Hepatocyte (in vitro differentiated cells): ENCODE measurements at regions not wholly inside any gene's neighbourhood (a gene's known extent, or its start where the extent isn't known, plus 50 kb on each side); places are given as distances from the start of the nearest gene placed in this dataset.

Source experiments
- DNase-seq: peaks from one replicate; pipeline ENCODE4 v3.0.0-alpha.2; 2016; ENCODE audit warnings: low spot score
- H2AFZ ChIP-seq: fragments of 200-600 bp; sonication (generic); 2 replicates; pipeline ENCODE4 v1.6.0; 2016; ENCODE audit warnings: antibody characterized with exemption, mild to moderate bottlenecking
- H3K27ac ChIP-seq: fragments of 200-600 bp; sonication (generic); 2 replicates; pipeline ENCODE4 v1.5.1; 2016; ENCODE audit warnings: mild to moderate bottlenecking
- H3K27me3 ChIP-seq: fragments of 200-600 bp; sonication (generic); 2 replicates; pipeline ENCODE4 v1.6.1; 2016
- H3K36me3 ChIP-seq: fragments of 200-600 bp; sonication (generic); replicated peaks from 2 replicates; pipeline ENCODE4 v1.5.1; 2016; ENCODE audit warnings: low read depth; ENCODE audit not compliant: insufficient read depth
- H3K4me1 ChIP-seq: fragments of 200-600 bp; sonication (generic); 2 replicates; pipeline ENCODE4 v1.5.1; 2016; ENCODE audit warnings: mild to moderate bottlenecking, moderate library complexity; ENCODE audit not compliant: insufficient read depth
- H3K4me2 ChIP-seq: fragments of 200-600 bp; sonication (generic); 2 replicates; pipeline ENCODE4 v1.6.0; 2016
- H3K4me3 ChIP-seq: fragments of 200-600 bp; sonication (generic); 2 replicates; pipeline ENCODE4 v1.5.1; 2016; ENCODE audit warnings: mild to moderate bottlenecking
- H3K79me2 ChIP-seq: fragments of 200-600 bp; sonication (generic); 2 replicates; pipeline ENCODE4 v1.6.0; 2017; ENCODE audit warnings: mild to moderate bottlenecking
- H3K9me2 ChIP-seq: fragments of 200-600 bp; sonication (generic); replicated peaks from 2 replicates; pipeline ENCODE4 v1.6.0; 2017; ENCODE audit warnings: mild to moderate bottlenecking; ENCODE audit not compliant: insufficient read depth
- H3K9me3 ChIP-seq: fragments of 200-600 bp; sonication (generic); 2 replicates; pipeline ENCODE4 v1.5.1; 2016; ENCODE audit warnings: low read depth, mild to moderate bottlenecking
- H4K20me1 ChIP-seq: fragments of 200-600 bp; sonication (generic); 2 replicates; pipeline ENCODE4 v1.6.0; 2016; ENCODE audit warnings: mild to moderate bottlenecking; ENCODE audit not compliant: insufficient read depth, poor library complexity, severe bottlenecking
- EZH2 ChIP-seq: fragments of 200-600 bp; sonication (generic); IDR thresholded peaks from 2 replicates; pipeline ENCODE4 v1.6.1; 2016; ENCODE audit warnings: antibody characterized with exemption, mild to moderate bottlenecking, borderline replicate concordance
- EZH2phosphoT487 ChIP-seq: fragments of 200-600 bp; sonication (generic); IDR thresholded peaks from one replicate; pipeline ENCODE4 v1.6.1; 2018; ENCODE audit warnings: antibody characterized with exemption, mild to moderate bottlenecking, low read depth, moderate library complexity; ENCODE audit not compliant: unreplicated experiment, severe bottlenecking
- WGBS: methylation state at CpG from one replicate; pipeline ENCODE4 v1.1.6; 2016; ENCODE audit warnings: low lambda C conversion rate; ENCODE audit errors: missing lambda C conversion rate; 5-methylcytosine and 5-hydroxymethylcytosine counted together
- TF ChIP-seq, protein P1 (sequence below): fragments of 200-600 bp; sonication (generic); IDR thresholded peaks from 2 replicates; pipeline ENCODE4 v1.5.1; 2016; ENCODE audit warnings: antibody characterized with exemption, mild to moderate bottlenecking; ENCODE audit not compliant: poor library complexity

DNA sequence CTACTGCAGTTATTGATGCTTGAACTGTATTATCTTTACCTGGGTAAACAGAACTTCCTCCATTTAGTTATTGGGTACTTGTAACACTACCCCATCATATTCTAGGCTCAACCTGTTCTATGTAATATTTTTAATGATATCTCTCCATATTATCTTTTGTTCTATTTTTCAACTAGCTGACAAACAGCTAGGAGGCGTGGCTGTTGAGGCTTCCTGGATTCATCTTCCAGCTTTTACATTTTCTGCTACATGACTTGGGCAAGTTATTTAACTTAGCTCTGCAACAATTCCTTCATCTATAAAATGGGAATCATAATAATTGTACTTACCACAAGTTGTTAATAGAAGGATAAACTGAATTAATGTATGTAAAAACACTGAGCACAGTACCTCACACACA, 349.3 kb downstream of the PTTG2 start:
- Histone ChIP-seq H3K9me2 (no peaks in the 10 kb centered on the region), H3K4me2 (no peak overlapping the region), H3K79me2 (no peaks in the 10 kb centered on the region), H3K27me3 (no peaks in the 10 kb centered on the region), H4K20me1 (no peaks in the 10 kb centered on the region), H3K9me3 (no peaks in the 10 kb centered on the region), H3K4me1 (no peaks in the 10 kb centered on the region), H2AFZ (no peak overlapping the region), H3K36me3 (no peaks in the 10 kb centered on the region), H3K4me3 (no peak overlapping the region), H3K27ac (no peak overlapping the region)
- DNase-seq: no peak
- TF ChIP-seq, protein P1, sequence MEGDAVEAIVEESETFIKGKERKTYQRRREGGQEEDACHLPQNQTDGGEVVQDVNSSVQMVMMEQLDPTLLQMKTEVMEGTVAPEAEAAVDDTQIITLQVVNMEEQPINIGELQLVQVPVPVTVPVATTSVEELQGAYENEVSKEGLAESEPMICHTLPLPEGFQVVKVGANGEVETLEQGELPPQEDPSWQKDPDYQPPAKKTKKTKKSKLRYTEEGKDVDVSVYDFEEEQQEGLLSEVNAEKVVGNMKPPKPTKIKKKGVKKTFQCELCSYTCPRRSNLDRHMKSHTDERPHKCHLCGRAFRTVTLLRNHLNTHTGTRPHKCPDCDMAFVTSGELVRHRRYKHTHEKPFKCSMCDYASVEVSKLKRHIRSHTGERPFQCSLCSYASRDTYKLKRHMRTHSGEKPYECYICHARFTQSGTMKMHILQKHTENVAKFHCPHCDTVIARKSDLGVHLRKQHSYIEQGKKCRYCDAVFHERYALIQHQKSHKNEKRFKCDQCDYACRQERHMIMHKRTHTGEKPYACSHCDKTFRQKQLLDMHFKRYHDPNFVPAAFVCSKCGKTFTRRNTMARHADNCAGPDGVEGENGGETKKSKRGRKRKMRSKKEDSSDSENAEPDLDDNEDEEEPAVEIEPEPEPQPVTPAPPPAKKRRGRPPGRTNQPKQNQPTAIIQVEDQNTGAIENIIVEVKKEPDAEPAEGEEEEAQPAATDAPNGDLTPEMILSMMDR: no peak
- TF ChIP-seq EZH2 (no peak), EZH2phosphoT487 (no peak)
- WGBS: 87% methylated on average over 1 of the region's 1 CpG

DNA sequence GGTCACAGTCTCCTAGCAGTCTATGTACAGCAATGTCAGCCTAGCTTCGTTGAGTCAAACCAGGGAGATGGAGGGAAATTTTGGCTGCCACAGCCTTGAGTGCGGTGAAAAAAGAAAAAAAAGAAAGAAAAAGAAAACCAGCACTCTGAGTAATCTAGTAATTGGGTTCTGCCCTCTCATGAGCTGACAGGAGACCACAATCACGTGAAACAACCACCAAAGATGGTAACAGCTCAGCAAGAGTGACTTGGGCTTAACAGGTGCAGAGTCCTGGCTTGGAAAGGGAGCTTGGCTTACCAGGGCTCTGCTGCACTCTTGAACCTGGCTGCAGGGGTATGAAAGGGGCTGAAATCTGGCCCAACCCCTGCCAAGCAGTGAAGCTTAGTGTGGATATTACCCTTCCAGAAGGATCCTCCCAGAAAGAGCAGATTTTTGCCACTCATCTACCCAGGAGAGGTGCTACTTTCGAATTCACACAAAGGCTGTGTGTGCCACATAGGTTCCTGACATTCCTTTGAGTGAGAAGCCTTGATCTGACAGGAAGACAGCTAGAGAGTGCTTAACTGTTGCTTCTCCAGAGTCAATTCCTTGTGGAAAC, 350.3 kb downstream of the PTTG2 start:
- TF ChIP-seq EZH2 (no peak), EZH2phosphoT487 (no peak)
- TF ChIP-seq, protein P1: no peak
- no peaks in the 10 kb centered on the region for H3K9me3 ChIP-seq
- H3K4me3 ChIP-seq: no peak overlapping the region
- 76% methylated on average over 4 of the region's 4 CpGs for WGBS
- H2AFZ ChIP-seq: no peak overlapping the region
- no peak for DNase-seq
- no peaks in the 10 kb centered on the region for H3K27me3 ChIP-seq
- no peaks in the 10 kb centered on the region for H3K79me2 ChIP-seq
- no peaks in the 10 kb centered on the region for H3K4me1 ChIP-seq
- no peak overlapping the region for H3K4me2 ChIP-seq
- no peaks in the 10 kb centered on the region for H4K20me1 ChIP-seq
- H3K36me3 ChIP-seq: no peaks in the 10 kb centered on the region
- no peak overlapping the region for H3K27ac ChIP-seq
- no peaks in the 10 kb centered on the region for H3K9me2 ChIP-seq

DNA sequence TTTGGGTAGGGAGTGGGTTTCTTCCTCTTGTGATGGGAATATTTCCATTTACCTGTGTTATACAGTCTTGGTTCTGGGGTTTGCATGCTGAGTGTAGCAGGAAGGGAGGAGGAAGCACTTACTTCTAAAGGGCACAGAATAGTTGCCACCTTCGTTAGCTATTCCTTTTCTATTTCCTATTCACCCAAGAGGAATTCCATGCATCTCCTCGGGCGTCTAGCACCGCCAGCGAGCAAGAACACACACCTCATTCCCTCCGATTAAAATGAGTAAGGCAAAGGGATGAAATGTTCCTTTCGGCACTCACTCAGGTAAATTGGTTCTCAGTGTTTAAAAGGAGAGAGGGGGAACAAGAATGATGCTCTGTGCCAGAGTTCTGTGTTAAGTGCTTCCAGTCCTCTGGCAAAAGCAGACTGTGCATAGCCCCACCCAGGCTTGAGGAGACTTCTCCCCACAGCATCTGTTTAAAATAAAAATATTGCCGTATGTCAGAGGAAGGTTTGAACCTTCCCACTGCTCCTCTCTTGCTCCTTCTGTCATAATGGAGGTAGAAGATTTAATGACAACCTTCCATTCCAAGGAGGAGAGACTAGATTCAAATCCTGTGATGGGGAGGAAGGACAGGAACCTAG, 351.4 kb downstream of the PTTG2 start:
- H2AFZ ChIP-seq: no peak overlapping the region
- H3K4me3 ChIP-seq: no peak overlapping the region
- H3K4me1 ChIP-seq: no peaks in the 10 kb centered on the region
- TF ChIP-seq EZH2 (no peak), EZH2phosphoT487 (no peak)
- TF ChIP-seq, protein P1: no peak
- H3K9me2 ChIP-seq: no peaks in the 10 kb centered on the region
- H3K27me3 ChIP-seq: no peaks in the 10 kb centered on the region
- no peaks in the 10 kb centered on the region for H3K36me3 ChIP-seq
- H3K79me2 ChIP-seq: no peaks in the 10 kb centered on the region
- H3K4me2 ChIP-seq: no peak overlapping the region
- no peaks in the 10 kb centered on the region for H3K9me3 ChIP-seq
- 77% methylated on average over 8 of the region's 8 CpGs for WGBS
- H4K20me1 ChIP-seq: no peaks in the 10 kb centered on the region
- no peak for DNase-seq
- no peak overlapping the region for H3K27ac ChIP-seq
